ENCODE measurements at regions not wholly inside any gene's neighbourhood (a gene's known extent, or its start where the extent isn't known, plus 50 kb on each side); places are given as distances from the start of the nearest gene placed in this dataset.

- H3K4me3 ChIP-seq = no peak overlapping the region
- H3K4me1 ChIP-seq = no peaks in the 10 kb centered on the region
- TF ChIP-seq POLR2A (IDR thresholded peaks at IDR 0.05) = no peak
- TF ChIP-seq, protein P1, sequence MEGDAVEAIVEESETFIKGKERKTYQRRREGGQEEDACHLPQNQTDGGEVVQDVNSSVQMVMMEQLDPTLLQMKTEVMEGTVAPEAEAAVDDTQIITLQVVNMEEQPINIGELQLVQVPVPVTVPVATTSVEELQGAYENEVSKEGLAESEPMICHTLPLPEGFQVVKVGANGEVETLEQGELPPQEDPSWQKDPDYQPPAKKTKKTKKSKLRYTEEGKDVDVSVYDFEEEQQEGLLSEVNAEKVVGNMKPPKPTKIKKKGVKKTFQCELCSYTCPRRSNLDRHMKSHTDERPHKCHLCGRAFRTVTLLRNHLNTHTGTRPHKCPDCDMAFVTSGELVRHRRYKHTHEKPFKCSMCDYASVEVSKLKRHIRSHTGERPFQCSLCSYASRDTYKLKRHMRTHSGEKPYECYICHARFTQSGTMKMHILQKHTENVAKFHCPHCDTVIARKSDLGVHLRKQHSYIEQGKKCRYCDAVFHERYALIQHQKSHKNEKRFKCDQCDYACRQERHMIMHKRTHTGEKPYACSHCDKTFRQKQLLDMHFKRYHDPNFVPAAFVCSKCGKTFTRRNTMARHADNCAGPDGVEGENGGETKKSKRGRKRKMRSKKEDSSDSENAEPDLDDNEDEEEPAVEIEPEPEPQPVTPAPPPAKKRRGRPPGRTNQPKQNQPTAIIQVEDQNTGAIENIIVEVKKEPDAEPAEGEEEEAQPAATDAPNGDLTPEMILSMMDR (IDR thresholded peaks at IDR 0.05) = no peak
- no peak for ATAC-seq
- DNase-seq = no peak
- 86% methylated on average over 4 of the region's 4 CpGs for WGBS (ENCODE audit: insufficient coverage, low coverage, low lambda C conversion rate, missing lambda C conversion rate)
- intact Hi-C loops (cut with DNase I) = no loop called here
- H3K9me3 ChIP-seq = no peaks in the 10 kb centered on the region
- no peaks in the 10 kb centered on the region for H3K36me3 ChIP-seq
- H3K27me3 ChIP-seq = no peaks in the 10 kb centered on the region
- H3K27ac ChIP-seq = no peak overlapping the region
These were observed 95.3 kb upstream of the DLG1 start for GRCh38 chr3:197393711-197394110.

DNA sequence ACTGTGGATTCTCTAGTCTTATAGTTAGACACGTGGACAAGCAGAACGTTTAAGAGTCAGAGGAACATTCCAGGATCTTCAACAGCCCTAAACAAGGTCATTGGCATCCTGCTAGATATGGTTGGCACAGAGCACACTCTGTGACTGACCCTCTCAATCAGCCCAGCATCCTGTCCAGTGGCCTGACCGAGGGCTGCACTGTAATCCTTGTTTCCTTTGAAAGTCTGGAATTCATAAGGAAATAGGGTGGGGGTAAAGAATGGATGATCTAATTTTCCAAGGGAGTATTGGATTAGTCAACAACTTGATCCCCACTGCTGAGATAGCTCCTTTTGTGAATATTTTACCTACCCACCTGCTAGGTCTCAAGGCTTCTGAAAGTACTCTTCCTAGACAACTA is 94.5 kb upstream of the DLG1 start:
- intact Hi-C loops (cut with DNase I) = no loop called here
- no peaks in the 10 kb centered on the region for H3K4me1 ChIP-seq
- no peak overlapping the region for H3K4me3 ChIP-seq
- H3K27ac ChIP-seq = no peak overlapping the region
- no peaks in the 10 kb centered on the region for H3K27me3 ChIP-seq
- no peaks in the 10 kb centered on the region for H3K36me3 ChIP-seq
- 49% methylated on average over 3 of the region's 3 CpGs for WGBS (ENCODE audit: insufficient coverage, low coverage, low lambda C conversion rate, missing lambda C conversion rate)
- TF ChIP-seq, protein P1 (IDR thresholded peaks at IDR 0.05) = no peak
- no peak for TF ChIP-seq POLR2A (IDR thresholded peaks at IDR 0.05)
- DNase-seq (no peak), ATAC-seq (peak in 2 of 4 donors; percentile 27 to 55)
- no peaks in the 10 kb centered on the region for H3K9me3 ChIP-seq

DNA sequence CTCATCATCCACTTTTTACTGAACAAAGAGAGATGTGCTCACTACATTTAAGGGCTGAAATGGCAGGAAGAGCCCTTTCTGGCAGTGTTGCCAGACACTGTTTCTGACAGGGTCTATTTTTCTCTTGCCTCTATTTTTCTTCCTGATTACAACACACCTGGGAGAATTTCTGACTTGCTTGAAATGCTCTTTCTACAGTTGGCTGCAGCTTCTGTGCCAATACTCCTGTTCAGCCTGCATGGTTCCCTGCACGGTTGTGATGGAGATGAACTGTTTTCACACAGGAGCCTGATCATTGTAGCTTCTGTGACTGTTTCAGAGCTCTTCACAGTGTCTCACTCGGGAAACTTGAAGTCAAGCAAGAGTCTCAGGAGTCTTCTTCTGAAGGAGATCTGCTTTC is 83.0 kb upstream of the DLG1 start:
- ATAC-seq (no peak), DNase-seq (no peak)
- peaks cover 0 to 10% (median 2%) of the 10 kb centered on the region in 4 donors for H3K4me1 ChIP-seq
- no peak overlapping the region for H3K27ac ChIP-seq
- TF ChIP-seq POLR2A (IDR thresholded peaks at IDR 0.05) = no peak
- TF ChIP-seq, protein P1 (IDR thresholded peaks at IDR 0.05) = no peak
- H3K27me3 ChIP-seq = no peaks in the 10 kb centered on the region
- intact Hi-C loops (cut with DNase I) = no loop called here
- no peaks in the 10 kb centered on the region for H3K9me3 ChIP-seq
- no peaks in the 10 kb centered on the region for H3K36me3 ChIP-seq
- 48% methylated on average over 2 of the region's 2 CpGs for WGBS (ENCODE audit: insufficient coverage, low coverage, low lambda C conversion rate, missing lambda C conversion rate)
- H3K4me3 ChIP-seq = no peak overlapping the region

- no CpG with 5 or more reads among the region's 5 CpGs for WGBS (ENCODE audit: insufficient coverage, low coverage, low lambda C conversion rate, missing lambda C conversion rate)
- Histone ChIP-seq H3K4me1 (peaks cover 0 to 10% (median 2%) of the 10 kb centered on the region in 4 donors), H3K9me3 (no peaks in the 10 kb centered on the region), H3K36me3 (no peaks in the 10 kb centered on the region), H3K4me3 (no peak overlapping the region), H3K27me3 (no peaks in the 10 kb centered on the region), H3K27ac (no peak overlapping the region)
- intact Hi-C loops (cut with DNase I) = no loop called here
- DNase-seq (no peak), ATAC-seq (no peak)
- no peak for TF ChIP-seq POLR2A (IDR thresholded peaks at IDR 0.05)
- TF ChIP-seq, protein P1 (IDR thresholded peaks at IDR 0.05) = no peak
These were observed 82.4 kb upstream of the DLG1 start for GRCh38 chr3:197380786-197381185.
